H9 (cell line): ENCODE measurements at regions not wholly inside any gene's neighbourhood (a gene's known extent, or its start where the extent isn't known, plus 50 kb on each side); places are given as distances from the start of the nearest gene placed in this dataset.

Experiments
- DNase-seq: peaks from one replicate; pipeline ENCODE4 v3.0.0-alpha.2; 2017
- H2AFZ ChIP-seq: one replicate; pipeline ENCODE4 v1.6.1; 2013; ENCODE audit warnings: mild to moderate bottlenecking, low read length, control low read depth, moderate library complexity
- H2AK5ac ChIP-seq: 2 replicates; pipeline ENCODE4 v1.6.1; 2013; ENCODE audit warnings: low read length, control low read depth, mixed read lengths; ENCODE audit not compliant: insufficient read length
- H2BK120ac ChIP-seq: one replicate; pipeline ENCODE4 v1.6.1; 2013; ENCODE audit warnings: low read depth, mild to moderate bottlenecking, low read length, control low read depth, inconsistent platforms; ENCODE audit not compliant: poor library complexity, severe bottlenecking
- H2BK12ac ChIP-seq: 2 replicates; pipeline ENCODE4 v1.6.1; 2013; ENCODE audit warnings: low read length, control low read depth, mixed read lengths, low read depth; ENCODE audit not compliant: insufficient read length
- H2BK15ac ChIP-seq: 2 replicates; pipeline ENCODE4 v1.6.1; 2013; ENCODE audit warnings: low read depth, low read length, control low read depth
- H2BK20ac ChIP-seq: one replicate; pipeline ENCODE4 v1.6.1; 2013; ENCODE audit warnings: low read depth, mild to moderate bottlenecking, low read length, control low read depth, inconsistent platforms; ENCODE audit not compliant: poor library complexity, severe bottlenecking
- H2BK5ac ChIP-seq: 2 replicates; pipeline ENCODE4 v1.6.1; 2013; ENCODE audit warnings: low read length, control low read depth, mixed read lengths; ENCODE audit not compliant: insufficient read length
- H3K14ac ChIP-seq: 2 replicates; pipeline ENCODE4 v1.6.1; 2013; ENCODE audit warnings: low read length, control low read depth; ENCODE audit not compliant: insufficient read depth
- H3K18ac ChIP-seq: 2 replicates; pipeline ENCODE4 v1.6.1; 2013; ENCODE audit warnings: low read depth, mild to moderate bottlenecking, mixed read lengths, low read length, control low read depth; ENCODE audit not compliant: insufficient read length
- H3K23ac ChIP-seq: 2 replicates; pipeline ENCODE4 v1.6.1; 2013; ENCODE audit warnings: low read length, control low read depth, mixed read lengths, low read depth; ENCODE audit not compliant: insufficient read length
- H3K23me2 ChIP-seq: 2 replicates; pipeline ENCODE4 v1.6.1; 2013; ENCODE audit warnings: low read depth, mild to moderate bottlenecking, mixed read lengths, low read length, control low read depth; ENCODE audit not compliant: insufficient read length, poor library complexity, severe bottlenecking
- H3K27ac ChIP-seq: 2 replicates; pipeline ENCODE4 v1.5.1; 2013; ENCODE audit warnings: low read length, control low read depth, mixed read lengths, low read depth; ENCODE audit not compliant: insufficient read length
- H3K27me3 ChIP-seq: 2 replicates; pipeline ENCODE4 v1.6.1; 2013; ENCODE audit warnings: low read length, control low read depth, inconsistent platforms; ENCODE audit not compliant: insufficient read depth
- H3K4ac ChIP-seq: 2 replicates; pipeline ENCODE4 v1.6.1; 2013; ENCODE audit warnings: low read depth, mild to moderate bottlenecking, control low read depth, inconsistent platforms, low read length, moderate library complexity
- H3K4me1 ChIP-seq: 2 replicates; pipeline ENCODE4 v1.6.1; 2013; ENCODE audit warnings: low read length, control low read depth, inconsistent platforms; ENCODE audit not compliant: insufficient read depth
- H3K4me2 ChIP-seq: 2 replicates; pipeline ENCODE4 v1.6.1; 2013; ENCODE audit warnings: low read length, control low read depth, mixed read lengths; ENCODE audit not compliant: insufficient read length, insufficient read depth
- H3K56ac ChIP-seq: 2 replicates; pipeline ENCODE4 v1.6.1; 2013; ENCODE audit warnings: low read depth, mild to moderate bottlenecking, mixed read lengths, low read length, control low read depth; ENCODE audit not compliant: insufficient read length
- H3K79me1 ChIP-seq: 2 replicates; pipeline ENCODE4 v1.6.1; 2013; ENCODE audit warnings: low read depth, mild to moderate bottlenecking, moderate library complexity, low read length, control low read depth, inconsistent platforms; ENCODE audit not compliant: insufficient read depth, poor library complexity, severe bottlenecking
- H3K79me2 ChIP-seq: 2 replicates; pipeline ENCODE4 v1.6.1; 2013; ENCODE audit warnings: low read length, control low read depth, inconsistent platforms; ENCODE audit not compliant: insufficient read depth
- H3K9ac ChIP-seq: 2 replicates; pipeline ENCODE4 v1.6.1; 2013; ENCODE audit warnings: low read length, control low read depth, mixed read lengths; ENCODE audit not compliant: insufficient read length; ENCODE audit errors: extremely low read depth
- H3K9me3 ChIP-seq: one replicate; pipeline ENCODE4 v1.6.1; 2013; ENCODE audit warnings: low read depth, low read length, inconsistent platforms; ENCODE audit not compliant: control insufficient read depth
- H3T11ph ChIP-seq: one replicate; pipeline ENCODE4 v1.6.1; 2013; ENCODE audit warnings: mild to moderate bottlenecking, low read length, control low read depth, inconsistent platforms
- H4K20me1 ChIP-seq: one replicate; pipeline ENCODE4 v1.6.1; 2013; ENCODE audit not compliant: control insufficient read depth, insufficient read length, insufficient read depth
- H4K5ac ChIP-seq: 2 replicates; pipeline ENCODE4 v1.6.1; 2013; ENCODE audit warnings: low read depth, mild to moderate bottlenecking, mixed read lengths, low read length, control low read depth; ENCODE audit not compliant: insufficient read length
- H4K8ac ChIP-seq: replicated peaks from 2 replicates; pipeline ENCODE4 v1.6.1; 2013; ENCODE audit warnings: low read length, control low read depth, mixed read lengths, low read depth; ENCODE audit not compliant: insufficient read length
- H4K91ac ChIP-seq: 2 replicates; pipeline ENCODE4 v1.6.1; 2013; ENCODE audit warnings: low read depth, mild to moderate bottlenecking, moderate library complexity, mixed read lengths, low read length, control low read depth; ENCODE audit not compliant: insufficient read length
- H3K27ac Mint-ChIP-seq, 3 experiments: 2 replicates in 2 of 3; 3 replicates in 1 of 3; pipeline ENCODE4 v1.8.0; 2020 to 2021; ENCODE audit warnings: mixed read lengths in 3 of 3, mild to moderate bottlenecking in 1 of 3, moderate library complexity in 1 of 3
- H3K27me3 Mint-ChIP-seq: 2 replicates; pipeline ENCODE4 v1.8.0; 2021; ENCODE audit warnings: low read depth, mild to moderate bottlenecking, moderate library complexity, mixed read lengths
- H3K36me3 Mint-ChIP-seq, 3 experiments: 2 replicates in 2 of 3; 3 replicates in 1 of 3; pipeline ENCODE4 v1.8.0; 2020 to 2021; ENCODE audit warnings: low read depth in 3 of 3, mixed read lengths in 3 of 3; ENCODE audit not compliant: insufficient read depth in 1 of 3
- H3K4me1 Mint-ChIP-seq, 2 experiments: 2 replicates each; pipeline ENCODE4 v1.8.0; 2020; ENCODE audit warnings: mixed read lengths in 2 of 2
- H3K4me3 Mint-ChIP-seq, 2 experiments: 2 replicates in 1 of 2; 3 replicates in 1 of 2; pipeline ENCODE4 v1.8.0; 2020 to 2021; ENCODE audit warnings: mild to moderate bottlenecking in 2 of 2, mixed read lengths in 2 of 2, moderate library complexity in 1 of 2
- H3K9me3 Mint-ChIP-seq, 2 experiments: 2 replicates in 1 of 2; 3 replicates in 1 of 2; pipeline ENCODE4 v1.8.0; 2020; ENCODE audit warnings: mild to moderate bottlenecking in 2 of 2, mixed read lengths in 2 of 2, moderate library complexity in 1 of 2
- WGBS: extraction: QIAGEN DNeasy Blood & Tissue Kit; methylation state at CpG from one replicate; pipeline ENCODE4 v1.1.7; 2013; ENCODE audit warnings: missing lambda C conversion rate, low lambda C conversion rate, mixed read lengths; ENCODE audit not compliant: insufficient read length; ENCODE audit errors: extremely low coverage; 5-methylcytosine and 5-hydroxymethylcytosine counted together
- TF ChIP-seq, protein P1 (sequence below): fragments of 200-600 bp; sonication (generic); conservative IDR thresholded peaks from 3 replicates; pipeline ENCODE4 v1.8.0; 2021; ENCODE audit warnings: antibody characterized with exemption, mild to moderate bottlenecking

DNA sequence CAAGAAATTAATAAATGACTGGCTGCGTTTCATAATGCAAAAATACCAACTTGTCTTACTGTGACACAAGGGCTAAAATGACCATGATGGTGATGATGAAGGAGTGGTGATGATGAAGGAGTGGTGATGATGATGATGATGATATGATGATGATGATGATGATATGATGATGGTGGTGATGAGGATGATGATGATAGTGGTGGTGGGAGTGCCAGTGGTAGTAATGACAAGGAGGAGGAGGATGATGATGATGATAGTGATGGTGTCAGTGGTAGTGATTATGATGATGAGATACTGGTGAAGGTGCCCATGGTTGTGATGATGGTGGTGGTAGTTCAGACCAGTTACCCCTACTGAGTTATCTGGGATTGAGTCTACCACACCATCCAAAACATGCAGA, 265.9 kb downstream of the FGFR2 start:
- no peak for DNase-seq
- no peaks in the 10 kb centered on the region for H3K27me3 Mint-ChIP-seq
- 0 out of 2 replicates have a peak, but pooled peaks cover 3% of the 10 kb centered on the region for H3K4me1 ChIP-seq
- no peak overlapping the region for H2AK5ac ChIP-seq
- no peak overlapping the region for H3K4me3 Mint-ChIP-seq
- no peak overlapping the region for H3K14ac ChIP-seq
- no peak overlapping the region for H3K27ac ChIP-seq
- H4K8ac ChIP-seq, result no peak overlapping the region
- H3K4me2 ChIP-seq, result no peak overlapping the region
- H3K9ac ChIP-seq, result no peak overlapping the region
- no peak overlapping the region for H4K5ac ChIP-seq
- H3K79me2 ChIP-seq, result no peaks in the 10 kb centered on the region
- WGBS, result no CpG with 5 or more reads among the region's 1 CpG
- H3K36me3 Mint-ChIP-seq, result no peaks in the 10 kb centered on the region
- H2BK20ac ChIP-seq, result no peak overlapping the region
- H3K9me3 Mint-ChIP-seq, result no peaks in the 10 kb centered on the region
- H3K23ac ChIP-seq, result no peak overlapping the region
- no peaks in the 10 kb centered on the region for H3K27me3 ChIP-seq
- TF ChIP-seq, protein P1, sequence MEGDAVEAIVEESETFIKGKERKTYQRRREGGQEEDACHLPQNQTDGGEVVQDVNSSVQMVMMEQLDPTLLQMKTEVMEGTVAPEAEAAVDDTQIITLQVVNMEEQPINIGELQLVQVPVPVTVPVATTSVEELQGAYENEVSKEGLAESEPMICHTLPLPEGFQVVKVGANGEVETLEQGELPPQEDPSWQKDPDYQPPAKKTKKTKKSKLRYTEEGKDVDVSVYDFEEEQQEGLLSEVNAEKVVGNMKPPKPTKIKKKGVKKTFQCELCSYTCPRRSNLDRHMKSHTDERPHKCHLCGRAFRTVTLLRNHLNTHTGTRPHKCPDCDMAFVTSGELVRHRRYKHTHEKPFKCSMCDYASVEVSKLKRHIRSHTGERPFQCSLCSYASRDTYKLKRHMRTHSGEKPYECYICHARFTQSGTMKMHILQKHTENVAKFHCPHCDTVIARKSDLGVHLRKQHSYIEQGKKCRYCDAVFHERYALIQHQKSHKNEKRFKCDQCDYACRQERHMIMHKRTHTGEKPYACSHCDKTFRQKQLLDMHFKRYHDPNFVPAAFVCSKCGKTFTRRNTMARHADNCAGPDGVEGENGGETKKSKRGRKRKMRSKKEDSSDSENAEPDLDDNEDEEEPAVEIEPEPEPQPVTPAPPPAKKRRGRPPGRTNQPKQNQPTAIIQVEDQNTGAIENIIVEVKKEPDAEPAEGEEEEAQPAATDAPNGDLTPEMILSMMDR, result no peak
- no peak overlapping the region for H3K4ac ChIP-seq
- no peak overlapping the region for H2AFZ ChIP-seq
- H3K27ac Mint-ChIP-seq, result no peak overlapping the region
- peaks cover 16 to 17% of the 10 kb centered on the region in 2 experiments for H3K4me1 Mint-ChIP-seq
- no peak overlapping the region for H2BK15ac ChIP-seq
- H2BK12ac ChIP-seq, result no peak overlapping the region
- no peak overlapping the region for H3K18ac ChIP-seq
- no peaks in the 10 kb centered on the region for H3K79me1 ChIP-seq
- H4K20me1 ChIP-seq, result no peaks in the 10 kb centered on the region
- no peak overlapping the region for H4K91ac ChIP-seq
- H3K56ac ChIP-seq, result no peak overlapping the region
- H2BK120ac ChIP-seq, result no peak overlapping the region
- H3K23me2 ChIP-seq, result no peaks in the 10 kb centered on the region
- H2BK5ac ChIP-seq, result no peak overlapping the region
- no peak overlapping the region for H3T11ph ChIP-seq
- H3K9me3 ChIP-seq, result no peaks in the 10 kb centered on the region
